Smooth muscle cell (in vitro differentiated cells): ENCODE measurements at regions not wholly inside any gene's neighbourhood (a gene's known extent, or its start where the extent isn't known, plus 50 kb on each side); places are given as distances from the start of the nearest gene placed in this dataset.

Experiments used
- DNase-seq: peaks from one replicate; lab custom pipeline; 2025; ENCODE audit not compliant: unreplicated experiment; lab: John Stamatoyannopoulos, UW
- H2AFZ ChIP-seq: fragments of 200-600 bp; sonication (generic); 2 replicates; pipeline ENCODE4 v1.6.0; 2016; ENCODE audit warnings: antibody characterized with exemption, low read depth, mild to moderate bottlenecking
- H3F3A ChIP-seq: fragments of 200-600 bp; sonication (generic); 2 replicates; pipeline ENCODE4 v1.6.0; 2017; ENCODE audit warnings: antibody characterized with exemption, low read depth
- H3K27ac ChIP-seq: fragments of 200-600 bp; sonication (generic); 2 replicates; pipeline ENCODE4 v1.5.1; 2016; ENCODE audit warnings: low read depth, mild to moderate bottlenecking
- H3K27me3 ChIP-seq: fragments of 200-600 bp; sonication (generic); 2 replicates; pipeline ENCODE4 v1.6.1; 2016; ENCODE audit warnings: low read depth, mild to moderate bottlenecking
- H3K36me3 ChIP-seq: fragments of 200-600 bp; sonication (generic); 2 replicates; pipeline ENCODE4 v1.5.1; 2016; ENCODE audit warnings: low read depth
- H3K4me1 ChIP-seq: fragments of 200-600 bp; sonication (generic); 2 replicates; pipeline ENCODE4 v1.5.1; 2016; ENCODE audit warnings: low read depth
- H3K4me2 ChIP-seq: fragments of 200-600 bp; sonication (generic); 2 replicates; pipeline ENCODE4 v1.6.0; 2016; ENCODE audit warnings: mild to moderate bottlenecking
- H3K4me3 ChIP-seq: fragments of 200-600 bp; sonication (generic); 2 replicates; pipeline ENCODE4 v1.5.1; 2016; ENCODE audit warnings: mild to moderate bottlenecking
- H3K79me2 ChIP-seq: fragments of 200-600 bp; sonication (generic); 2 replicates; pipeline ENCODE4 v1.6.0; 2016; ENCODE audit warnings: low read depth, mild to moderate bottlenecking
- H3K9ac ChIP-seq: fragments of 200-600 bp; sonication (generic); 2 replicates; pipeline ENCODE4 v1.6.0; 2016; ENCODE audit warnings: low read depth
- H3K9me3 ChIP-seq: fragments of 200-600 bp; sonication (generic); replicated peaks from 2 replicates; pipeline ENCODE4 v1.5.1; 2016; ENCODE audit warnings: low read depth
- H4K20me1 ChIP-seq: fragments of 200-600 bp; sonication (generic); 2 replicates; pipeline ENCODE4 v1.6.0; 2016; ENCODE audit warnings: low read depth
- WGBS: methylation state at CpG from one replicate; pipeline ENCODE4 v1.1.7; 2016; ENCODE audit warnings: low lambda C conversion rate; 5-methylcytosine and 5-hydroxymethylcytosine counted together
- TF ChIP-seq, protein P1 (sequence below): fragments of 200-600 bp; sonication (generic); IDR thresholded peaks from 2 replicates; pipeline ENCODE4 v1.5.1; 2017; ENCODE audit warnings: borderline replicate concordance, mild to moderate bottlenecking, antibody characterized with exemption; ENCODE audit not compliant: insufficient read depth, poor library complexity, severe bottlenecking

DNA sequence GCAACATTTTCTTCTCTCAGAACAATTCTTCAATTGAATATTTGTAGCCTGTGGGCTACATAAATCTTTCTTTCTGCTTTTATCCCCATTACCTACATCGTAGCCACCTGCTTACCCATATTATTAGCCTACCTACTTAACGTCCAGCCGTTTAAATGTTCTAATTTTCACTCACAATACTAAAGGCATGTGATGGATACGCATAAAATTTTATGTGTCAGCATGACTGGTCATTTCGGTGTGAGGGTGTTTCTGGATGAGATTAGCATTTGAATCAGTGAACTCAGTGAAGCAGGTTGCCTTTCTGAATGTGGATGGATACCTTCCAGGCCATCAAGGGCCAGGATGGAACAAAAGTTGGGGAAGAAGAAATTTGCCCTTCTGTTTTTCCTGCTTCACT, 1722.5 kb upstream of the ACO1 start:
- TF ChIP-seq, protein P1, sequence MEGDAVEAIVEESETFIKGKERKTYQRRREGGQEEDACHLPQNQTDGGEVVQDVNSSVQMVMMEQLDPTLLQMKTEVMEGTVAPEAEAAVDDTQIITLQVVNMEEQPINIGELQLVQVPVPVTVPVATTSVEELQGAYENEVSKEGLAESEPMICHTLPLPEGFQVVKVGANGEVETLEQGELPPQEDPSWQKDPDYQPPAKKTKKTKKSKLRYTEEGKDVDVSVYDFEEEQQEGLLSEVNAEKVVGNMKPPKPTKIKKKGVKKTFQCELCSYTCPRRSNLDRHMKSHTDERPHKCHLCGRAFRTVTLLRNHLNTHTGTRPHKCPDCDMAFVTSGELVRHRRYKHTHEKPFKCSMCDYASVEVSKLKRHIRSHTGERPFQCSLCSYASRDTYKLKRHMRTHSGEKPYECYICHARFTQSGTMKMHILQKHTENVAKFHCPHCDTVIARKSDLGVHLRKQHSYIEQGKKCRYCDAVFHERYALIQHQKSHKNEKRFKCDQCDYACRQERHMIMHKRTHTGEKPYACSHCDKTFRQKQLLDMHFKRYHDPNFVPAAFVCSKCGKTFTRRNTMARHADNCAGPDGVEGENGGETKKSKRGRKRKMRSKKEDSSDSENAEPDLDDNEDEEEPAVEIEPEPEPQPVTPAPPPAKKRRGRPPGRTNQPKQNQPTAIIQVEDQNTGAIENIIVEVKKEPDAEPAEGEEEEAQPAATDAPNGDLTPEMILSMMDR = no peak
- Histone ChIP-seq H3K27me3 (no peaks in the 10 kb centered on the region), H3K4me3 (no peak overlapping the region), H3K9ac (no peak overlapping the region), H3K9me3 (no peaks in the 10 kb centered on the region), H3K79me2 (no peaks in the 10 kb centered on the region), H3K27ac (no peak overlapping the region), H3K4me2 (no peak overlapping the region), H4K20me1 (no peaks in the 10 kb centered on the region), H3F3A (no peaks in the 10 kb centered on the region), H2AFZ (no peak overlapping the region), H3K36me3 (no peaks in the 10 kb centered on the region), H3K4me1 (no peaks in the 10 kb centered on the region)
- 85% methylated on average over 5 of the region's 5 CpGs for WGBS
- no peak for DNase-seq

DNA sequence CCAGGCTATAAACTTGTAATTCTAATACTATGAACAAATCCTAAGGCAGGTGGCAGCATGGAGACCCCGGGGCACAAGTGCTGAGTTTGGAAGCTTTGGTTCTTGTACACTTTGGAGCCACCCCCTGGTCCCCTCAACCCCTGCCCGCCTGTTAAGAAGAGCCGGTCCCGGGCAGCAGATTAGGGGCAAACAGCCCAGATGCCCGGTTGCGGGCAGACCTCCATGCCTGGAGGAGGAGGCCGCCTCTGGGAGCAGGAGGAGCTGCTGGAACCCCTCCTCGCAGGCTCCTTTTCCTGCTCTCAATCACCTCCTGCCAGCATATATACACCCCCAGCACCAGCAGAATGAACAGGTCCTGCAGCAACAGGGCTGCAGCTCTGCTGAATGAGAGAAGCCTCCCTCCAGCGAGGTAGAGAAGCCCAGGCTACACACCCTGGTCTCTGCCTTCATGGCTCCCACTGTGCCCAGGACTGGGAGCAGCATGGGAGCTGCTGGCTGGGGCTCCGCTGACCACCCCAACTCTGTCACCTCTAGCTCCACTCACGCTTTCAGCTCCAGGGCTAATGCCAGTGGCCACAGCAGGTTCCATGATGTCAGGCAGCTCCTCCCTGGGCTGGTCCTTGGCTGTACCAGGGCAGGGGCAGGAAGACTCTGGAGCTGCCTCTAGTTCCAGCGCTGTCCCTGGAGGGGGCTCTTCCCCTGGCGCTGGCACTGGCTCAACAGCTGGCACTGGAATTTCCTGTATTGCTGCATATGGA, 1713.5 kb upstream of the ACO1 start:
- DNase-seq = no peak
- H3K4me2 ChIP-seq = no peak overlapping the region
- WGBS = 91% methylated on average over 13 of the region's 13 CpGs

DNA sequence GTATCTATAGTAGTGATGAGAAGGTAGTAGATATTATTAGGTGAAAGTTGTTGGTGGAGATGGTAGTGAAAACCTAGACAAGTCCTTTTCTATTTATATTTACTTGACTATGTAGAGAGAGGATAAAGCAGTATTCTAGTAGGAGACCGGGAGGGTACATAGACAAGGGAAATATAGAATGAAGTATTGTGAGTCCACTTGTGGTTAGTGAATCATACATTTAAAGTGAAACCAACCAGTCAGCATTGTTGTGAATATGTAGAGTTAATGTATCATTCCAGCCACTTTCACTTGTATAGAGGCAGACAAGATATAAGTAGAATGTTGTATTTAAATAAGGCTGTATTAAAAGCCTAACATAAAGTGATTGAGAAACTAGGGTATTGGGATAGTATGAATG, 1711.3 kb upstream of the ACO1 start:
- Histone ChIP-seq H3K27me3 (no peaks in the 10 kb centered on the region), H3F3A (no peaks in the 10 kb centered on the region), H2AFZ (no peak overlapping the region), H3K4me3 (no peak overlapping the region), H3K27ac (no peak overlapping the region), H3K4me1 (no peaks in the 10 kb centered on the region), H3K4me2 (no peak overlapping the region), H4K20me1 (no peaks in the 10 kb centered on the region), H3K79me2 (no peaks in the 10 kb centered on the region), H3K9ac (no peak overlapping the region), H3K9me3 (no peaks in the 10 kb centered on the region), H3K36me3 (no peaks in the 10 kb centered on the region)
- DNase-seq = no peak
- TF ChIP-seq, protein P1 = no peak
- WGBS = 50% methylated on average over 1 of the region's 1 CpG

More for the DNA sequence above, 1713.5 kb upstream of the ACO1 start:
- Histone ChIP-seq H3K9ac (no peak overlapping the region), H3K27ac (no peak overlapping the region), H3K79me2 (no peaks in the 10 kb centered on the region), H3K36me3 (no peaks in the 10 kb centered on the region), H3F3A (no peaks in the 10 kb centered on the region), H2AFZ (no peak overlapping the region), H3K4me1 (no peaks in the 10 kb centered on the region), H3K4me3 (no peak overlapping the region), H3K9me3 (no peaks in the 10 kb centered on the region), H4K20me1 (no peaks in the 10 kb centered on the region), H3K27me3 (no peaks in the 10 kb centered on the region)
- TF ChIP-seq, protein P1 = no peak

DNA sequence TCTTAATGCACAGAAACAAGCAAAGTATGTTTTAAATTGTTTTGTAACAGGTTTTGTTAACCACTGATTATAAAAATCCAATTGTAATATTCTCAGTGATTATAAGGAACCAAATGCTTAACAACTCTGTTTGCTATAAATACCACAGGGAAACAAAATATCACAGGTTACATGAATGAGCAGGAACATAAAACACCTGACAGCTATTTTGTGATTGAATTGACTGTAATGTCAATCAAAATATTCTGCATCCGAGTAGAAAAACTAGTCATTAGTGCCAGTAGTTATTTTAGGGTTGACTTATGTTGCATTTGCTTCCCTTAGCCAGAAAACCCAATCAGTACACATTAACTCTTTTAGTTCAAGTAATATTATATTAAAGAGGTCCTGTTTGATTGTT, 1707.8 kb upstream of the ACO1 start:
- no peaks in the 10 kb centered on the region for H3K4me1 ChIP-seq
- no peak overlapping the region for H3K4me2 ChIP-seq
- WGBS = 83% methylated on average over 1 of the region's 1 CpG
- H3F3A ChIP-seq = no peaks in the 10 kb centered on the region
- H3K27ac ChIP-seq = no peak overlapping the region
- TF ChIP-seq, protein P1 = no peak
- H2AFZ ChIP-seq = no peak overlapping the region
- no peaks in the 10 kb centered on the region for H3K27me3 ChIP-seq
- H3K9ac ChIP-seq = no peak overlapping the region
- H3K79me2 ChIP-seq = no peaks in the 10 kb centered on the region
- DNase-seq = no peak
- H3K36me3 ChIP-seq = no peaks in the 10 kb centered on the region
- no peaks in the 10 kb centered on the region for H4K20me1 ChIP-seq
- H3K9me3 ChIP-seq = no peaks in the 10 kb centered on the region
- H3K4me3 ChIP-seq = no peak overlapping the region
